ENCODE measurements at regions not wholly inside any gene's neighbourhood (a gene's known extent, or its start where the extent isn't known, plus 50 kb on each side); places are given as distances from the start of the nearest gene placed in this dataset.

- ATAC-seq (no peak), DNase-seq (ENCODE audit: low spot score) (no peak)
These were observed 387.0 kb downstream of the BCOR start for GRCh38 chrX:39710776-39711175.

GRCh38 chrX:39714471-39714870 lies 383.3 kb downstream of the BCOR start:
- ATAC-seq (peak; percentile 59), DNase-seq (ENCODE audit: low spot score) (no peak)

GRCh38 chrX:39716401-39716800 lies 381.4 kb downstream of the BCOR start:
- no peak for ATAC-seq
- no peak for DNase-seq (ENCODE audit: low spot score)

- DNase-seq (ENCODE audit: low spot score) (no peak), ATAC-seq (no peak)
These were observed 380.8 kb downstream of the BCOR start for GRCh38 chrX:39716802-39717540.

- no peak for ATAC-seq
- DNase-seq (ENCODE audit: low spot score) = no peak
These were observed 378.8 kb downstream of the BCOR start for GRCh38 chrX:39718981-39719380.

- DNase-seq (ENCODE audit: low spot score) = no peak
These were observed 376.8 kb downstream of the BCOR start for GRCh38 chrX:39720945-39721344.

GRCh38 chrX:39721566-39722279 lies 376.0 kb downstream of the BCOR start:
- ATAC-seq (no peak), DNase-seq (ENCODE audit: low spot score) (no peak)

More at GRCh38 chrX:39720945-39721344, 376.8 kb downstream of the BCOR start:
- ATAC-seq = no peak

- ATAC-seq (no peak), DNase-seq (ENCODE audit: low spot score) (no peak)
These were observed 373.2 kb downstream of the BCOR start for GRCh38 chrX:39724544-39724943.

- ATAC-seq (no peak), DNase-seq (ENCODE audit: low spot score) (no peak)
These were observed 372.6 kb downstream of the BCOR start for GRCh38 chrX:39725114-39725513.

GRCh38 chrX:39725928-39726619 lies 371.7 kb downstream of the BCOR start:
- DNase-seq (ENCODE audit: low spot score) = no peak
- no peak for ATAC-seq

- ATAC-seq = no peak
These were observed 371.0 kb downstream of the BCOR start for GRCh38 chrX:39726771-39727170.

GRCh38 chrX:39728025-39728424 lies 369.7 kb downstream of the BCOR start:
- no peak for ATAC-seq
- DNase-seq (ENCODE audit: low spot score) = no peak

More at GRCh38 chrX:39726771-39727170, 371.0 kb downstream of the BCOR start:
- DNase-seq (ENCODE audit: low spot score) = no peak

GRCh38 chrX:39728852-39729598 lies 368.7 kb downstream of the BCOR start:
- DNase-seq (ENCODE audit: low spot score) = no peak
- ATAC-seq = no peak

GRCh38 chrX:39729981-39730661 lies 367.6 kb downstream of the BCOR start:
- no peak for ATAC-seq

GRCh38 chrX:39730662-39731329 lies 367.0 kb downstream of the BCOR start:
- ATAC-seq (peak; percentile 88), DNase-seq (ENCODE audit: low spot score) (peak; percentile 59)

More at GRCh38 chrX:39729981-39730661, 367.6 kb downstream of the BCOR start:
- DNase-seq (ENCODE audit: low spot score) = no peak

GRCh38 chrX:39731330-39731667 lies 366.5 kb downstream of the BCOR start:
- ATAC-seq = no peak
- no peak for DNase-seq (ENCODE audit: low spot score)

- ATAC-seq (no peak), DNase-seq (ENCODE audit: low spot score) (no peak)
These were observed 366.0 kb downstream of the BCOR start for GRCh38 chrX:39731735-39732134.

- ATAC-seq = no peak
- no peak for DNase-seq (ENCODE audit: low spot score)
These were observed 364.0 kb downstream of the BCOR start for GRCh38 chrX:39733745-39734144.

GRCh38 chrX:39734174-39734776 lies 363.5 kb downstream of the BCOR start:
- DNase-seq (ENCODE audit: low spot score) (no peak), ATAC-seq (no peak)
